ENCODE measurements at regions not wholly inside any gene's neighbourhood (a gene's known extent, or its start where the extent isn't known, plus 50 kb on each side); places are given as distances from the start of the nearest gene placed in this dataset.

GRCh38 chr1:113255038-113255719 lies 135.1 kb upstream of the MAGI3 start:
- TF ChIP-seq EGR1 (IDR thresholded peaks at IDR 0.05; ENCODE audit: low read depth in 2 of 2) (no peak), FOXA1 (IDR thresholded peaks at IDR 0.05) (peak; percentile 22)
